ENCODE measurements at regions not wholly inside any gene's neighbourhood (a gene's known extent, or its start where the extent isn't known, plus 50 kb on each side); places are given as distances from the start of the nearest gene placed in this dataset.

- TF ChIP-seq, protein P1, sequence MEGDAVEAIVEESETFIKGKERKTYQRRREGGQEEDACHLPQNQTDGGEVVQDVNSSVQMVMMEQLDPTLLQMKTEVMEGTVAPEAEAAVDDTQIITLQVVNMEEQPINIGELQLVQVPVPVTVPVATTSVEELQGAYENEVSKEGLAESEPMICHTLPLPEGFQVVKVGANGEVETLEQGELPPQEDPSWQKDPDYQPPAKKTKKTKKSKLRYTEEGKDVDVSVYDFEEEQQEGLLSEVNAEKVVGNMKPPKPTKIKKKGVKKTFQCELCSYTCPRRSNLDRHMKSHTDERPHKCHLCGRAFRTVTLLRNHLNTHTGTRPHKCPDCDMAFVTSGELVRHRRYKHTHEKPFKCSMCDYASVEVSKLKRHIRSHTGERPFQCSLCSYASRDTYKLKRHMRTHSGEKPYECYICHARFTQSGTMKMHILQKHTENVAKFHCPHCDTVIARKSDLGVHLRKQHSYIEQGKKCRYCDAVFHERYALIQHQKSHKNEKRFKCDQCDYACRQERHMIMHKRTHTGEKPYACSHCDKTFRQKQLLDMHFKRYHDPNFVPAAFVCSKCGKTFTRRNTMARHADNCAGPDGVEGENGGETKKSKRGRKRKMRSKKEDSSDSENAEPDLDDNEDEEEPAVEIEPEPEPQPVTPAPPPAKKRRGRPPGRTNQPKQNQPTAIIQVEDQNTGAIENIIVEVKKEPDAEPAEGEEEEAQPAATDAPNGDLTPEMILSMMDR (IDR thresholded peaks at IDR 0.05), result no peak
- no peak for TF ChIP-seq POLR2A (IDR thresholded peaks at IDR 0.05)
These were observed 856.5 kb upstream of the MAP3K7 start for GRCh38 chr6:91443405-91443804.
